BJ (cell line): ENCODE measurements at regions not wholly inside any gene's neighbourhood (a gene's known extent, or its start where the extent isn't known, plus 50 kb on each side); places are given as distances from the start of the nearest gene placed in this dataset.

Experiments
- CTCF ChIA-PET: fragments of 350-600 bp; formaldehyde crosslinking; extraction: SDS; loops from one replicate; lab custom pipeline; 2021; ENCODE audit warnings: antibody characterized with exemption, inconsistent platforms; lab: Yijun Ruan, JAX
- POLR2A ChIA-PET: fragments of 300-600 bp; sonication (Branson Sonifier 250); formaldehyde crosslinking; extraction: SDS; loops from one replicate; lab custom pipeline; 2021; ENCODE audit warnings: antibody characterized with exemption; lab: Charles Lee
- DNase-seq: peaks from one replicate; pipeline ENCODE4 v3.0.0-alpha.2; 2011; ENCODE audit warnings: low read depth
- H3K27me3 ChIP-seq: 2 replicates; pipeline ENCODE4 v1.6.0; 2011; ENCODE audit warnings: low read length; ENCODE audit not compliant: control insufficient read depth, insufficient read depth
- H3K36me3 ChIP-seq: 2 replicates; pipeline ENCODE4 v1.5.1; 2011; ENCODE audit warnings: low read length; ENCODE audit not compliant: control insufficient read depth, insufficient read depth
- H3K4me3 ChIP-seq: 2 replicates; pipeline ENCODE4 v1.5.1; 2011; ENCODE audit warnings: low read depth, mild to moderate bottlenecking, control low read depth, low read length
- TF ChIP-seq, protein P1 (sequence below): IDR thresholded peaks from 2 replicates; pipeline ENCODE4 v1.5.1; 2011; ENCODE audit warnings: low read depth, mild to moderate bottlenecking, control low read depth, inconsistent platforms, low read length, moderate library complexity; ENCODE audit not compliant: insufficient read depth

DNA sequence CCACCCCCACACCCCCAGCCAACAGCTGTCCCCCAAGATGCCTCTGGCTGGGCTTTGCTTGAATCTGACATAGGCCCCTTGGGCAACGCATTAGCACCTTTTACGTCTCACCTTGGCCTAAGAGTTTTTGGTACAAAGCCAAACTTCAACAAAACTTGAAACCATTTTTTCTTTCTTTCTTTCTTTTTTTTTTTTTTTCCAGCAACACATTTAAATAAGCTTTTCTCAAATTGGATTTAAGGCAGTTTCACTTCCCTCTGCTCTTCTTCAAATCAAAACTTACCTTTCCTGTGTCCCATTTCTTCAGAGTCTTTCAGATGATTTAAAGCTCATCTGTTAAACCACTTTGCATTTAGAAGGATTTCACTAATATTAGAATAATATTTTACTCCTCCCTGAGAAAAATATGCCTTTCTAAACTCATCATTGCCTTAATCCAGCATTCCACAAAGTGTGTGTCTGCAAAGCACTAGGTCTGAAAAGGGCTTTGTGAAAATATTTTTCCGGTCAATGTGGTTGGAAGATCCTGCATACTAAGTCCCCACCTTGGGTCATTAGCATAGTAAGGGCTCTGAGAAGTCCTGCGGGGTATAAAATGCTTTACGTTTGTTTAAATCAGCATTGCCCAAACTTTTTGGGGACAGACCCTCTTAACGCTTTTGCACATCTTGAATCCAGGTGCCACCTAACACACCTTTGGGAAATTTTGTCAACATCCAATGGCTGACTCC lies 217.0 kb downstream of the TLE3 start:
- TF ChIP-seq, protein P1, sequence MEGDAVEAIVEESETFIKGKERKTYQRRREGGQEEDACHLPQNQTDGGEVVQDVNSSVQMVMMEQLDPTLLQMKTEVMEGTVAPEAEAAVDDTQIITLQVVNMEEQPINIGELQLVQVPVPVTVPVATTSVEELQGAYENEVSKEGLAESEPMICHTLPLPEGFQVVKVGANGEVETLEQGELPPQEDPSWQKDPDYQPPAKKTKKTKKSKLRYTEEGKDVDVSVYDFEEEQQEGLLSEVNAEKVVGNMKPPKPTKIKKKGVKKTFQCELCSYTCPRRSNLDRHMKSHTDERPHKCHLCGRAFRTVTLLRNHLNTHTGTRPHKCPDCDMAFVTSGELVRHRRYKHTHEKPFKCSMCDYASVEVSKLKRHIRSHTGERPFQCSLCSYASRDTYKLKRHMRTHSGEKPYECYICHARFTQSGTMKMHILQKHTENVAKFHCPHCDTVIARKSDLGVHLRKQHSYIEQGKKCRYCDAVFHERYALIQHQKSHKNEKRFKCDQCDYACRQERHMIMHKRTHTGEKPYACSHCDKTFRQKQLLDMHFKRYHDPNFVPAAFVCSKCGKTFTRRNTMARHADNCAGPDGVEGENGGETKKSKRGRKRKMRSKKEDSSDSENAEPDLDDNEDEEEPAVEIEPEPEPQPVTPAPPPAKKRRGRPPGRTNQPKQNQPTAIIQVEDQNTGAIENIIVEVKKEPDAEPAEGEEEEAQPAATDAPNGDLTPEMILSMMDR: no peak
- DNase-seq: no peak
- CTCF ChIA-PET: no interaction called here
- Histone ChIP-seq H3K27me3 (peaks cover 9% of the 10 kb centered on the region), H3K36me3 (no peaks in the 10 kb centered on the region), H3K4me3 (no peak overlapping the region)
- POLR2A ChIA-PET: interaction anchor here (0.7 kb wide), 1 partner anchor 59 kb away, joined by 8 read pairs; no protein-coding TSS in a partner anchor

DNA sequence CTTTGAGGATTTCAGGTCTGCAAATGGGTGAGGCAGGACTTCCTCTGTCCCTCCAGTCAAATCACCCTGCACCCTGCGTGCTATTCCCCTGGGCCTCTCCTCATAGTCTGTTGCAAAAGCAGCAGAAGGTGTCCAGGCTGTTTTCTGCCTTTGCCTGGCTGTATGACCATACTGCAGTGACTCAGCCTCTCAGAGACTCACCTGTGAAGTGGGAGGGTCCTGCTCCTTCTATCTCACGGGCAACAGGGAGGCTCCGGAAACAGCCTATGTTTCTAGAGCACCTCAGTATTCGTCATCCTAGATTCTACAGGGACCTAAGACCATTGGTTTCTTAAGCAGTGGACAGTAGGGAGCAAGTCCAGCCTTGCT lies 216.4 kb downstream of the TLE3 start:
- POLR2A ChIA-PET: no interaction called here

DNA sequence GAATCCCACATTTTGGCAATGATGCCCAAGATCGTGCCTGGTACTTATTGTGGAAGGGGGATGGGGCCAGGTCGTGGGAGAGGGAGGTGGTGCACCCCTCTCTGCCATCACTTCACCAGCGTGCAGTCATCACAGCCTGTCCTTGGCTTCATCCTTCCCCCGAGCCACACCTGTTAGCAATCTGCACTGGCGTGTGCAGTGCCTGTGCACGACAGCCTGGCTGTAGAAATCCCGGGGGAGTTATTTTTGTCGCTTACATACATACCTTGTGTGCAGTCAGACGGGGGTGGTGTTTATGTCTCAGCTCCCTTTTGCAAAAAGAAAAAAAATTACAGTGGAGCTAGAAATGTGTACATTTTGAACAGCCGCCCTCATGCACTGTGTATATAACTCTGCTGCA lies 216.0 kb downstream of the TLE3 start:
- TF ChIP-seq, protein P1: no peak
- CTCF ChIA-PET: interaction anchor here (1.2 kb wide), 1 partner anchor 21 kb away, joined by 4 read pairs; no protein-coding TSS in a partner anchor
- no peaks in the 10 kb centered on the region for H3K36me3 ChIP-seq
- DNase-seq: no peak
- POLR2A ChIA-PET: no interaction called here
- H3K27me3 ChIP-seq: peaks cover 9% of the 10 kb centered on the region
- no peak overlapping the region for H3K4me3 ChIP-seq

More for the DNA sequence above, 216.4 kb downstream of the TLE3 start:
- Histone ChIP-seq H3K4me3 (no peak overlapping the region), H3K27me3 (peaks cover 9% of the 10 kb centered on the region), H3K36me3 (no peaks in the 10 kb centered on the region)
- CTCF ChIA-PET: no interaction called here
- DNase-seq: no peak
- TF ChIP-seq, protein P1: no peak

DNA sequence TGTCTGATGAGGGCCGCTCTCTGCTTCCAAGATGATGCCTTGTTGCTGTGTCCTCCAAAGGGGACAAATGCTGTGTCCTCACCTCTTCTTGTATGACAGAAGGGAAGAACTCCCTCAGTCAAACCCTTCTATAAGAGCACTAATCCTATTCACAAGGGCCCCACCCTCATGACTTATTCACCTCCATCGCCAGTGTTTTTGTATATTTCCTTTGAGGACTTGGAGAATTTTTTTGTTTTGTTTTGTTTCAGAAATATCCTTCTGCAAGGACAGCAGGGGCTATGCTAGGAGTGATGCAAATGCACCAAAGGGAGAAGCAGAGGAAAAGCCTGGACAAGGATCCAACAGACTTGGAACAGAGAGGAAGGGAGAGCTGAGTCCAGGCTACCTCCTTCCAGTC lies 214.4 kb downstream of the TLE3 start:
- POLR2A ChIA-PET: no interaction called here
- CTCF ChIA-PET: no interaction called here
- H3K36me3 ChIP-seq: no peaks in the 10 kb centered on the region
- H3K4me3 ChIP-seq: no peak overlapping the region
- TF ChIP-seq, protein P1: no peak
- peaks cover 9% of the 10 kb centered on the region for H3K27me3 ChIP-seq
- no peak for DNase-seq

DNA sequence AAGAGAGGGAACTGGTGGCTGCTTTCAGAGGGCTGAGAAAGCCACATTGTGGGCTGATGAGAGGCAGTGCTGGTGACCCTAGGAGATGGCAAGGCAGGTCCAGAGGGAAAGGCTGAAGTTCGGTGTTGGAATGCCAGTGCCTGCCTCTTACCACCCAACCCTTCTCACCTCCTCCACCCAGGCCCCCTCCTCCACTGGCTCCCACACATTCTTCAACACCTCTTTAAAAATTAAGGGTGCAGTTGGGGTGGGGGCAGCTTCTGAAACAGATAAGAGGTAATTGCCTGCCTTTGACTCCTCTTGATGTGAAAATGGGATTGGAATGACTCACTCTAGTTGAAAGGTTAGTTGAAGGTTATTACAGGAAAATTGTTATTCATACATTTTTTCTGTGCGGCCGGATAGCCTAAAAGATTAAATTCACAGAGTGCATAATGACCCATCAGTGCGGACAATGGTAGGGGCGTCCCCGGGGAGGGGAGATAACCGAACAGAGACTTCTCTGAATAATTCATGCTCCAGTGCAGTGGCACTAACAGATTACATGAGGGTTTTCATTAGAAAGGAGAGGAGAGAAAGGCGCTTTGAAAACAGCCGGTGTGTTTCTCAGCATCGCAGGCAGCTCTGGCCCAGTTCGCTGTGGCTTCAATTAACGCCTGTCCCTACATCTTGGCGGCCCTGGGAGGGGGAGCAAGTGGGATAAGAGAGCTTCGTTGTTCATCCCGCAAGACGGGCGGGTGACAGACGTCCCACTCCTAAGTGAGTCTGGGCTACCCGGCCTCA lies 212.4 kb downstream of the TLE3 start:
- CTCF ChIA-PET: interaction anchor here (1.2 kb wide), 1 partner anchor 55 kb away, joined by 3 read pairs; no protein-coding TSS in a partner anchor
- POLR2A ChIA-PET: no interaction called here
- peaks cover 12% of the 10 kb centered on the region for H3K27me3 ChIP-seq

More for the DNA sequence above, 212.4 kb downstream of the TLE3 start:
- no peak for DNase-seq
- TF ChIP-seq, protein P1: no peak
- Histone ChIP-seq H3K4me3 (no peak overlapping the region), H3K36me3 (no peaks in the 10 kb centered on the region)
